Smooth muscle cell (in vitro differentiated cells): ENCODE measurements at regions not wholly inside any gene's neighbourhood (a gene's known extent, or its start where the extent isn't known, plus 50 kb on each side); places are given as distances from the start of the nearest gene placed in this dataset.
"Not testable (repeated sequence)": the region's sequence is repeated elsewhere in the genome, so short reads cannot be mapped to it uniquely, and the experiment has no call there.

Experiments used
- DNase-seq: peaks from one replicate; lab custom pipeline; 2025; ENCODE audit not compliant: unreplicated experiment; lab: John Stamatoyannopoulos, UW
- H2AFZ ChIP-seq: fragments of 200-600 bp; sonication (generic); 2 replicates; pipeline ENCODE4 v1.6.0; 2016; ENCODE audit warnings: antibody characterized with exemption, low read depth, mild to moderate bottlenecking
- H3F3A ChIP-seq: fragments of 200-600 bp; sonication (generic); 2 replicates; pipeline ENCODE4 v1.6.0; 2017; ENCODE audit warnings: antibody characterized with exemption, low read depth
- H3K27ac ChIP-seq: fragments of 200-600 bp; sonication (generic); 2 replicates; pipeline ENCODE4 v1.5.1; 2016; ENCODE audit warnings: low read depth, mild to moderate bottlenecking
- H3K27me3 ChIP-seq: fragments of 200-600 bp; sonication (generic); 2 replicates; pipeline ENCODE4 v1.6.1; 2016; ENCODE audit warnings: low read depth, mild to moderate bottlenecking
- H3K36me3 ChIP-seq: fragments of 200-600 bp; sonication (generic); 2 replicates; pipeline ENCODE4 v1.5.1; 2016; ENCODE audit warnings: low read depth
- H3K4me1 ChIP-seq: fragments of 200-600 bp; sonication (generic); 2 replicates; pipeline ENCODE4 v1.5.1; 2016; ENCODE audit warnings: low read depth
- H3K4me2 ChIP-seq: fragments of 200-600 bp; sonication (generic); 2 replicates; pipeline ENCODE4 v1.6.0; 2016; ENCODE audit warnings: mild to moderate bottlenecking
- H3K4me3 ChIP-seq: fragments of 200-600 bp; sonication (generic); 2 replicates; pipeline ENCODE4 v1.5.1; 2016; ENCODE audit warnings: mild to moderate bottlenecking
- H3K79me2 ChIP-seq: fragments of 200-600 bp; sonication (generic); 2 replicates; pipeline ENCODE4 v1.6.0; 2016; ENCODE audit warnings: low read depth, mild to moderate bottlenecking
- H3K9ac ChIP-seq: fragments of 200-600 bp; sonication (generic); 2 replicates; pipeline ENCODE4 v1.6.0; 2016; ENCODE audit warnings: low read depth
- H3K9me3 ChIP-seq: fragments of 200-600 bp; sonication (generic); replicated peaks from 2 replicates; pipeline ENCODE4 v1.5.1; 2016; ENCODE audit warnings: low read depth
- H4K20me1 ChIP-seq: fragments of 200-600 bp; sonication (generic); 2 replicates; pipeline ENCODE4 v1.6.0; 2016; ENCODE audit warnings: low read depth
- WGBS: methylation state at CpG from one replicate; pipeline ENCODE4 v1.1.7; 2016; ENCODE audit warnings: low lambda C conversion rate; 5-methylcytosine and 5-hydroxymethylcytosine counted together

GRCh38 chrX:153266140-153266539 lies 55.4 kb downstream of the PNMA6F start:
- H3K27ac ChIP-seq: not testable (repeated sequence)

GRCh38 chrX:153260468-153260867 lies 61.1 kb downstream of the PNMA6F start:
- not testable (repeated sequence) for H3K4me1 ChIP-seq, H3K9ac ChIP-seq, H4K20me1 ChIP-seq, H3K79me2 ChIP-seq, H3K4me3 ChIP-seq, H3K27ac ChIP-seq, H3K27me3 ChIP-seq, H3K9me3 ChIP-seq, H2AFZ ChIP-seq, H3K4me2 ChIP-seq, DNase-seq, H3K36me3 ChIP-seq, H3F3A ChIP-seq
- WGBS: no CpG with 5 or more reads among the region's 4 CpGs

More at GRCh38 chrX:153266140-153266539, 55.4 kb downstream of the PNMA6F start:
- H4K20me1 ChIP-seq, H3K9ac ChIP-seq, H3F3A ChIP-seq, H3K4me1 ChIP-seq, H3K4me3 ChIP-seq, H3K79me2 ChIP-seq, DNase-seq, H3K36me3 ChIP-seq, H3K4me2 ChIP-seq, H3K9me3 ChIP-seq, H3K27me3 ChIP-seq, H2AFZ ChIP-seq: not testable (repeated sequence)
- WGBS: 94% methylated on average over 11 of the region's 16 CpGs

GRCh38 chrX:153253239-153253638 lies 68.3 kb downstream of the PNMA6F start:
- H3K4me2 ChIP-seq, H3K4me1 ChIP-seq, H3K9ac ChIP-seq, H3K27ac ChIP-seq, H2AFZ ChIP-seq, H3K36me3 ChIP-seq, H3F3A ChIP-seq, H3K9me3 ChIP-seq, H4K20me1 ChIP-seq, H3K4me3 ChIP-seq, H3K79me2 ChIP-seq, DNase-seq, H3K27me3 ChIP-seq: not testable (repeated sequence)
- WGBS: no CpG with 5 or more reads among the region's 7 CpGs

- not testable (repeated sequence) for H3K9ac ChIP-seq, H3K79me2 ChIP-seq, H3K4me2 ChIP-seq, H3K4me1 ChIP-seq, H4K20me1 ChIP-seq, H3K27ac ChIP-seq, H3F3A ChIP-seq, H3K9me3 ChIP-seq, H2AFZ ChIP-seq, H3K36me3 ChIP-seq, H3K27me3 ChIP-seq, H3K4me3 ChIP-seq, DNase-seq
- 82% methylated on average over 4 of the region's 20 CpGs for WGBS
These were observed 69.0 kb downstream of the PNMA6F start for GRCh38 chrX:153252378-153253129.

- not testable (repeated sequence) for H3K9ac ChIP-seq, H3K4me2 ChIP-seq, H3K4me3 ChIP-seq, H3K9me3 ChIP-seq, H2AFZ ChIP-seq, DNase-seq, H3K79me2 ChIP-seq, H3K36me3 ChIP-seq, H4K20me1 ChIP-seq, H3K27me3 ChIP-seq, H3F3A ChIP-seq, H3K27ac ChIP-seq, H3K4me1 ChIP-seq
- 79% methylated on average over 3 of the region's 12 CpGs for WGBS
These were observed 69.6 kb downstream of the PNMA6F start for GRCh38 chrX:153251952-153252351.

- H4K20me1 ChIP-seq, H2AFZ ChIP-seq, H3F3A ChIP-seq, H3K9ac ChIP-seq, H3K4me3 ChIP-seq, DNase-seq, H3K4me1 ChIP-seq, H3K79me2 ChIP-seq, H3K36me3 ChIP-seq, H3K4me2 ChIP-seq, H3K27me3 ChIP-seq, H3K9me3 ChIP-seq, H3K27ac ChIP-seq: not testable (repeated sequence)
- 67% methylated on average over 1 of the region's 1 CpG for WGBS
These were observed 70.8 kb downstream of the PNMA6F start for GRCh38 chrX:153250762-153251161.
